Embryonic facial prominence (tissue), 1 donor: ENCODE measurements at regions not wholly inside any gene's neighbourhood (a gene's known extent, or its start where the extent isn't known, plus 50 kb on each side); places are given as distances from the start of the nearest gene placed in this dataset.

Experiments used
- DNase-seq: peaks from one replicate; pipeline ENCODE4 v3.0.0-alpha.2; 2016; ENCODE audit errors: extremely low spot score

- no peak for DNase-seq
Measured at GRCh38 chr12:105986779-105987684, 151.7 kb downstream of the NUAK1 start.

- no peak for DNase-seq
Measured at GRCh38 chr12:105987685-105988035, 151.1 kb downstream of the NUAK1 start.

GRCh38 chr12:105992849-105993740 is 145.7 kb downstream of the NUAK1 start:
- DNase-seq = peak; percentile 17

- DNase-seq = no peak
Measured at GRCh38 chr12:105993766-105994555, 144.8 kb downstream of the NUAK1 start.

- no peak for DNase-seq
Measured at GRCh38 chr12:105995961-105996431, 142.8 kb downstream of the NUAK1 start.

GRCh38 chr12:105998561-105998960 is 140.2 kb downstream of the NUAK1 start:
- no peak for DNase-seq

GRCh38 chr12:106000382-106001104 is 138.2 kb downstream of the NUAK1 start:
- no peak for DNase-seq

- DNase-seq = no peak
Measured at GRCh38 chr12:106001105-106001836, 137.5 kb downstream of the NUAK1 start.

GRCh38 chr12:106001837-106002218 is 136.9 kb downstream of the NUAK1 start:
- DNase-seq = no peak

- DNase-seq = no peak
Measured at GRCh38 chr12:106003297-106003696, 135.5 kb downstream of the NUAK1 start.

- DNase-seq = no peak
Measured at GRCh38 chr12:106004289-106004688, 134.5 kb downstream of the NUAK1 start.

- no peak for DNase-seq
Measured at GRCh38 chr12:106006382-106006781, 132.4 kb downstream of the NUAK1 start.

- no peak for DNase-seq
Measured at GRCh38 chr12:106006940-106007339, 131.8 kb downstream of the NUAK1 start.

- DNase-seq = no peak
Measured at GRCh38 chr12:106010741-106011140, 128.0 kb downstream of the NUAK1 start.
